OCI-LY1 (cell line): ENCODE measurements at regions not wholly inside any gene's neighbourhood (a gene's known extent, or its start where the extent isn't known, plus 50 kb on each side); places are given as distances from the start of the nearest gene placed in this dataset.

Source experiments
- H2AFZ ChIP-seq: fragments of 200-600 bp; sonication (generic), shearing (Covaris generic); 2 replicates; pipeline ENCODE4 v1.6.0; 2014; ENCODE audit warnings: antibody characterized with exemption, mild to moderate bottlenecking, low read length
- H3F3A ChIP-seq: fragments of 200-600 bp; sonication (generic), shearing (Covaris generic); 2 replicates; pipeline ENCODE4 v1.6.0; 2014; ENCODE audit warnings: mild to moderate bottlenecking, antibody characterized with exemption, low read length, moderate library complexity; ENCODE audit not compliant: insufficient read depth
- H3K27ac ChIP-seq: fragments of 200-600 bp; sonication (generic); 2 replicates; pipeline ENCODE4 v1.5.1; 2014; ENCODE audit warnings: low read length, mixed run types, mild to moderate bottlenecking, low read depth; ENCODE audit not compliant: poor library complexity, severe bottlenecking
- H3K27me3 ChIP-seq: fragments of 200-600 bp; sonication (generic); 2 replicates; pipeline ENCODE4 v1.6.0; 2014; ENCODE audit warnings: antibody characterized with exemption, mild to moderate bottlenecking, low read length, moderate library complexity; ENCODE audit not compliant: insufficient read depth
- H3K36me3 ChIP-seq: fragments of 200-600 bp; sonication (generic); 2 replicates; pipeline ENCODE4 v1.6.1; 2014; ENCODE audit warnings: mild to moderate bottlenecking, antibody characterized with exemption, low read length, moderate library complexity, mixed read lengths; ENCODE audit not compliant: insufficient read depth
- H3K4me1 ChIP-seq: fragments of 200-600 bp; sonication (generic); 2 replicates; pipeline ENCODE4 v1.5.1; 2014; ENCODE audit warnings: mild to moderate bottlenecking, low read length, moderate library complexity; ENCODE audit not compliant: insufficient read depth, severe bottlenecking
- H3K4me2 ChIP-seq: fragments of 200-600 bp; sonication (generic), shearing (Covaris generic); 2 replicates; pipeline ENCODE4 v1.6.1; 2014; ENCODE audit warnings: low read length
- H3K4me3 ChIP-seq: fragments of 200-600 bp; sonication (generic); 2 replicates; pipeline ENCODE4 v1.5.1; 2014; ENCODE audit warnings: low read length, low read depth, mild to moderate bottlenecking, mixed read lengths; ENCODE audit not compliant: poor library complexity, severe bottlenecking
- H3K79me2 ChIP-seq: fragments of 200-600 bp; shearing (Covaris generic); 2 replicates; pipeline ENCODE4 v1.6.1; 2016; ENCODE audit warnings: mixed run types, low read length, mixed read lengths; ENCODE audit not compliant: insufficient read depth
- H3K9ac ChIP-seq: fragments of 200-600 bp; sonication (generic), shearing (Covaris generic); 2 replicates; pipeline ENCODE4 v1.6.1; 2014; ENCODE audit warnings: mild to moderate bottlenecking, low read length, mixed read lengths
- H3K9me2 ChIP-seq: fragments of 200-600 bp; sonication (generic), shearing (Covaris generic); 2 replicates; pipeline ENCODE4 v1.6.1; 2014; ENCODE audit warnings: low read depth, mild to moderate bottlenecking, low read length, mixed read lengths
- H3K9me3 ChIP-seq: fragments of 200-600 bp; shearing (Covaris generic); 2 replicates; pipeline ENCODE4 v1.6.1; 2014; ENCODE audit warnings: low read length, mixed read lengths
- H4K20me1 ChIP-seq: fragments of 200-600 bp; sonication (generic), shearing (Covaris generic); 2 replicates; pipeline ENCODE4 v1.6.0; 2016; ENCODE audit warnings: mild to moderate bottlenecking, low read length; ENCODE audit not compliant: insufficient read depth
- EZH2 ChIP-seq: fragments of 200-600 bp; sonication (generic), shearing (Covaris generic); IDR thresholded peaks from 2 replicates; pipeline ENCODE4 v1.8.0; 2017; ENCODE audit warnings: borderline replicate concordance, mixed run types, mild to moderate bottlenecking, antibody characterized with exemption, low read length, moderate library complexity, mixed read lengths
- TF ChIP-seq, protein P1 (sequence below): fragments of 200-600 bp; sonication (generic), shearing (Covaris generic); IDR thresholded peaks from 2 replicates; pipeline ENCODE4 v1.5.1; 2017; ENCODE audit warnings: mild to moderate bottlenecking, antibody characterized with exemption, low read length, moderate library complexity, mixed read lengths

DNA sequence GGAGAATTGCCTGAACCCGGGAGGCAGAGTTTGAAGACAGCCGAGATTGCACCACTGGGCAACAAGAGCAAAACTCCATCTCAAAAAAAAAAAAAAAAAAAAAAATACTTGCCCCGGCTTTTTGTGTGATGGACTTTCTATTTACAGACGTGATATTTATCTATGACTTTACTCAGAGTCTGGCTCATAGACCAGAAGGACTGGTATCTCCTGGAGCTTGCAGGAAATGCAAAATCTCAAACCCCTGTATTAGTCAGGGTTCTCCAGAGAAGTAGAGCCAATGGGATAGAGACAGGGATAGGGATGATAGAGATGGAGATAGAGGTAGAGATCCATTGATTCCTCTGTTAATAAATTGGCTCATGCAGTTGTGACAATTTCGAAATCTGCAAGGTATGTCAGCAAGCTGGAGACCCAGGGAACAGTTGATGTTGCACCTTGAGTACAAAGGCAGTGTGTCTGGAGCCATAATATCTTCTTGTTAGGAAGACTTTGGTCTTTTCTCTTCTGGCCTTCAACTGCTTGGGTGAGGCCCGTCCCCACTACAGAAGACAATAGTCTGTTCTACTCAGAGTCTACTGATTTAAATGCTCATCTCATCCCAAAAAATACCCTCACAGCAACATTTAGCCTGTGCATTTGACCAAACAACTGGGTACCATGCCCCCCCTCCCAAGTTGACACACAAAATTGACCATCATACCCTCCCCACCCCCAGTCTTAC, 195.4 kb upstream of the MSX2 start:
- Histone ChIP-seq H2AFZ (no peak overlapping the region), H3K79me2 (no peaks in the 10 kb centered on the region), H3K4me1 (no peaks in the 10 kb centered on the region), H3K9ac (no peak overlapping the region), H4K20me1 (no peaks in the 10 kb centered on the region), H3F3A (no peaks in the 10 kb centered on the region), H3K36me3 (no peaks in the 10 kb centered on the region), H3K4me2 (no peak overlapping the region), H3K27me3 (no peaks in the 10 kb centered on the region), H3K4me3 (no peak overlapping the region), H3K9me3 (no peaks in the 10 kb centered on the region), H3K27ac (no peak overlapping the region), H3K9me2 (no peaks in the 10 kb centered on the region)
- TF ChIP-seq, protein P1, sequence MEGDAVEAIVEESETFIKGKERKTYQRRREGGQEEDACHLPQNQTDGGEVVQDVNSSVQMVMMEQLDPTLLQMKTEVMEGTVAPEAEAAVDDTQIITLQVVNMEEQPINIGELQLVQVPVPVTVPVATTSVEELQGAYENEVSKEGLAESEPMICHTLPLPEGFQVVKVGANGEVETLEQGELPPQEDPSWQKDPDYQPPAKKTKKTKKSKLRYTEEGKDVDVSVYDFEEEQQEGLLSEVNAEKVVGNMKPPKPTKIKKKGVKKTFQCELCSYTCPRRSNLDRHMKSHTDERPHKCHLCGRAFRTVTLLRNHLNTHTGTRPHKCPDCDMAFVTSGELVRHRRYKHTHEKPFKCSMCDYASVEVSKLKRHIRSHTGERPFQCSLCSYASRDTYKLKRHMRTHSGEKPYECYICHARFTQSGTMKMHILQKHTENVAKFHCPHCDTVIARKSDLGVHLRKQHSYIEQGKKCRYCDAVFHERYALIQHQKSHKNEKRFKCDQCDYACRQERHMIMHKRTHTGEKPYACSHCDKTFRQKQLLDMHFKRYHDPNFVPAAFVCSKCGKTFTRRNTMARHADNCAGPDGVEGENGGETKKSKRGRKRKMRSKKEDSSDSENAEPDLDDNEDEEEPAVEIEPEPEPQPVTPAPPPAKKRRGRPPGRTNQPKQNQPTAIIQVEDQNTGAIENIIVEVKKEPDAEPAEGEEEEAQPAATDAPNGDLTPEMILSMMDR, result no peak
- no peak for TF ChIP-seq EZH2

DNA sequence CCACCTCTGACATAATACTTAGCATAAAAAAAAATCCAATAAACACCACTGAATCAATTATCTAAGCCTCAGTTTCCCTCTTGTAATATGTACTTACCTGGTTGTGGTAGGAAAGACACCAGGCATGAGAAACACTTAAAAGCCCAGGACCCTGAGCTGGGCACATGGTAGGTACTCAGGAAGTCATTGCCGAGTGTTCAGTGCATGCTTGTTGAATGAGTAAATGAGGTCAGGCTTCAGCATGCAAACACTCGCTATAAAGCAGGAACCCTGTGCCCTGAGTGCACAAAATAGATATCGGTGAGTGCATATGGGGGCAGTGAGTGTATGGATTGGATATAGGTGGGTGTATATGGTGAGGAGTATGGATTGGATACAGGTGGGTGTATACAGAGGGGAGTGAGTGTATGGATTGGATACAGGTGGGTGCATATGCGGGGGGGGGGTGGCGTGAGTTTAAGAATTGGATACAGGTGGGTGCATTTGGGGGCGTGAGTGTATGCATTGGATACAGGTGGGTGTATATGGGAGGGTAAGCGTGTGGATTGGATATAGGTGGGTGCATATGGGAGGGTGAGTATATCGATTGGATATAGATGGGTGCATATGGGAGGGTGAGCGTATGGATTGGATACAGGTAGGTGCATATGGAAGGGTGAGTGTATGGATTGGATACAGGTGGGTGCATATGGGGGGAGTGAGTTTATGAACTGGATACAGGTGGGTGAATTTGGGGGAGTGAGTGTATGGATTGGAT, 194.3 kb upstream of the MSX2 start:
- H3F3A ChIP-seq, result no peaks in the 10 kb centered on the region
- no peaks in the 10 kb centered on the region for H3K9me2 ChIP-seq
- H3K27ac ChIP-seq, result no peak overlapping the region
- no peaks in the 10 kb centered on the region for H3K36me3 ChIP-seq
- no peak overlapping the region for H3K4me2 ChIP-seq
- no peaks in the 10 kb centered on the region for H3K79me2 ChIP-seq
- no peaks in the 10 kb centered on the region for H4K20me1 ChIP-seq
- H3K27me3 ChIP-seq, result no peaks in the 10 kb centered on the region
- H2AFZ ChIP-seq, result no peak overlapping the region
- H3K4me1 ChIP-seq, result no peaks in the 10 kb centered on the region
- H3K4me3 ChIP-seq, result no peak overlapping the region
- TF ChIP-seq EZH2, result no peak
- TF ChIP-seq, protein P1, result no peak
- H3K9me3 ChIP-seq, result no peaks in the 10 kb centered on the region
- H3K9ac ChIP-seq, result no peak overlapping the region

DNA sequence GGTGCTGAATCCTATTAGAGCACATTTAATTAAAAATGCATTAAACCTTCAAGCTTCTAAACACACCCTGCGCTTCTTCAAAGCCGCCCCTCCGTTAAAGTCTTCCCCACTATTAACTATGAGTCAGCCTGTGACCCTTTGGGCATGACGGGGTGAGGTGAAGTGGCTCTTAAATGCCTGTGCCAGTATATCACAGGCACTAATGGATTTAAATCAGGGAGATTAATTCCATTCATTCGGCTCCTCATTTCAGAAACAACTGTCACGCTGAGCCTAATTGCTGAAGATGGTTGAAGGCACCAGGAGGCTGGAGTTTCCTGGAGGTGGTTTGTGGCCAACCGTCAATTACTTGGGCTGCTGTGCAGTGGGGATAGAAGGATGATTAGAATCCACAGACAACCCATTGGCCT, 192.6 kb upstream of the MSX2 start:
- Histone ChIP-seq H4K20me1 (no peaks in the 10 kb centered on the region), H3F3A (no peaks in the 10 kb centered on the region), H3K4me3 (no peak overlapping the region), H3K27ac (no peak overlapping the region), H3K9ac (no peak overlapping the region), H3K9me2 (no peaks in the 10 kb centered on the region), H2AFZ (no peak overlapping the region), H3K36me3 (no peaks in the 10 kb centered on the region), H3K27me3 (no peaks in the 10 kb centered on the region), H3K4me1 (no peaks in the 10 kb centered on the region), H3K4me2 (no peak overlapping the region), H3K9me3 (no peaks in the 10 kb centered on the region), H3K79me2 (no peaks in the 10 kb centered on the region)
- TF ChIP-seq, protein P1, result no peak
- TF ChIP-seq EZH2, result no peak
